ENCODE measurements at regions not wholly inside any gene's neighbourhood (a gene's known extent, or its start where the extent isn't known, plus 50 kb on each side); places are given as distances from the start of the nearest gene placed in this dataset.

DNA sequence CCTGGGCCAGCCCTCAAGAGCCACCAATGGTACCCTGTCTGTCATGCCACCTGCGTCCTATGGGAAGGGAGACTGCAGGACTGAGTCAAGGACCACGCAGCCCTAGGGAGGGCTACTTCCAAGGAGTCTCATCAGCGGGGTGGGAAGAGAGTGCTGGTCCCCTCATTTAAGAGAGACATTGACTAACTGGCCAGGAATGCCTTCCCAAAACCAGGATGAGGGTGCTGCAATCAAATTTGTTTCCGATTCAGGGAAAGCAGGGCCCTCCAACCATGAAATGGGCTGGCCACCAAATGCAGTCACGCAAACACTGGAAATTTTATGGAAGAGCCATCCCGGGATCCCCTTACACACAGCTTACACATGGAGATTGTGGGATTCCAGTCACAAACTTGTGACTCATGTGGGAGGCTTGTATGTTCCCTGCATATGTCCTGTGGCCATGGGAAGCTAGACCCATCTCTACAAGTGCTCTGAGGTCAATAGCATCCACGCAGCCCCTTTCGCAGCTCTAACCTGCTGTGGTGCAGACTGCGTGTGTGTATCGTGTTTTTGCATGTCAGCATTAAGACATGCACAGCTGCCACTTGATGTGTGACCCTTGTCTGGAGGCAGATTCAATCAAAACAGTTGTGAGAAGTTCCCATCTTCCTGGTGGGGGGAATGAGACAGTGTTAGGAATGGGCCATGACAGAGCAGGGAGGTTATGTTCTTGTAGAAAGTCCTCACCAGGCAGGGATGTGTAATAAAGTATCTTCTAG lies 53.0 kb upstream of the CST7 start:
- no peak for ATAC-seq
- TF ChIP-seq, protein P1, sequence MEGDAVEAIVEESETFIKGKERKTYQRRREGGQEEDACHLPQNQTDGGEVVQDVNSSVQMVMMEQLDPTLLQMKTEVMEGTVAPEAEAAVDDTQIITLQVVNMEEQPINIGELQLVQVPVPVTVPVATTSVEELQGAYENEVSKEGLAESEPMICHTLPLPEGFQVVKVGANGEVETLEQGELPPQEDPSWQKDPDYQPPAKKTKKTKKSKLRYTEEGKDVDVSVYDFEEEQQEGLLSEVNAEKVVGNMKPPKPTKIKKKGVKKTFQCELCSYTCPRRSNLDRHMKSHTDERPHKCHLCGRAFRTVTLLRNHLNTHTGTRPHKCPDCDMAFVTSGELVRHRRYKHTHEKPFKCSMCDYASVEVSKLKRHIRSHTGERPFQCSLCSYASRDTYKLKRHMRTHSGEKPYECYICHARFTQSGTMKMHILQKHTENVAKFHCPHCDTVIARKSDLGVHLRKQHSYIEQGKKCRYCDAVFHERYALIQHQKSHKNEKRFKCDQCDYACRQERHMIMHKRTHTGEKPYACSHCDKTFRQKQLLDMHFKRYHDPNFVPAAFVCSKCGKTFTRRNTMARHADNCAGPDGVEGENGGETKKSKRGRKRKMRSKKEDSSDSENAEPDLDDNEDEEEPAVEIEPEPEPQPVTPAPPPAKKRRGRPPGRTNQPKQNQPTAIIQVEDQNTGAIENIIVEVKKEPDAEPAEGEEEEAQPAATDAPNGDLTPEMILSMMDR (IDR thresholded peaks at IDR 0.05), result no peak
- no peaks in the 10 kb centered on the region for H3K9me3 ChIP-seq
- no peaks in the 10 kb centered on the region for H3K27me3 ChIP-seq (ENCODE audit: insufficient read depth in 3 of 3, low read length in 2 of 3)
- 81 to 82% (median 81%) methylated on average over 10 of the region's 10 CpGs for WGBS, 3 donors
- H3K27ac ChIP-seq, result no peak overlapping the region
- intact Hi-C loops (cut with DNase I), result no loop called here
- no peaks in the 10 kb centered on the region for H3K36me3 ChIP-seq (ENCODE audit: insufficient read depth in 1 of 2, low read depth in 1 of 2)
- no peak overlapping the region for H3K4me3 ChIP-seq
- DNase-seq, result no peak
- no peaks in the 10 kb centered on the region for H3K4me1 ChIP-seq

DNA sequence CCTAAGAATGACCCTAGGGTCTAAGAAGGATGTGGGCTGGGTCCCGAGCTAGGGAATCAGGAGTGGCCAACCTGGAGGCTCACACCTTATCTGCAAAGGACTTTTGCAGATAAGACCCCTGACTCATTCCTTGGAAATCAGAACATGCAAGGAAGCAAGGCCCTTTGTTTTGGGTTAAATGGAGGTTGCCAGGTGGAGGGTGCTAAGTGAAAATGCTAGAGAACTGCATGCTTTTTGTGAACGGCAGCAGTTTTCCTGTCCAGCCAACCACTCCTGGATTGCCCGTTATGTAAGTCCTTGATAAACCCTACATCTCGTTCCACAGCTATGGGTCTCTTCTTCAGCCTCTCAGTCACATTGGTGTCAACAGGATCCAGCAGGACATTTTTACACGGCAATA lies 52.1 kb upstream of the CST7 start:
- Histone ChIP-seq H3K4me1 (no peaks in the 10 kb centered on the region), H3K27me3 (ENCODE audit: insufficient read depth in 3 of 3, low read length in 2 of 3) (no peaks in the 10 kb centered on the region), H3K4me3 (no peak overlapping the region), H3K9me3 (no peaks in the 10 kb centered on the region), H3K36me3 (ENCODE audit: insufficient read depth in 1 of 2, low read depth in 1 of 2) (no peaks in the 10 kb centered on the region), H3K27ac (no peak overlapping the region)
- ATAC-seq, result no peak
- 59 to 77% (median 65%) methylated on average over 5 of the region's 5 CpGs for WGBS, 3 donors
- intact Hi-C loops (cut with DNase I), result no loop called here
- no peak for DNase-seq
- TF ChIP-seq, protein P1 (IDR thresholded peaks at IDR 0.05), result no peak

DNA sequence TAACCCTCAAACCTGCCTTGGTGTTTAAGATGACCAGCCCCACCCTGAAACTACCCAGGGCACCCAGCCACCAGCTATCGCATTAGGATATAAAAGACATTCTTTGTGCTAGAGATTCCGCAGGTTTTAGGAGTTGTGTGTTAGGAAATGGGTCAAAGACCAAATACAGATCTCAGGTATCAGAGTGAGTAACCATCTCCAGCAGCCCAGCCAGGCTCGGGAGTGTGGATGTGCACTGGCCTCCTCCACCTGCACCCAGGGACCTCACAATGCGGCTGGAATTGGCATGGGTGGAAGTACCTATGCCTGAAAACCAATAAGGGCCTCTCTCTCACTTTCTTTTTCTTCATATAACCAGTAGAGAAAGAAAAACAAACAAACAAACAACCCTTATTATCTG lies 51.1 kb upstream of the CST7 start:
- Histone ChIP-seq H3K27me3 (ENCODE audit: insufficient read depth in 3 of 3, low read length in 2 of 3) (no peaks in the 10 kb centered on the region), H3K9me3 (no peaks in the 10 kb centered on the region), H3K4me3 (no peak overlapping the region), H3K4me1 (no peaks in the 10 kb centered on the region), H3K27ac (no peak overlapping the region), H3K36me3 (ENCODE audit: insufficient read depth in 1 of 2, low read depth in 1 of 2) (no peaks in the 10 kb centered on the region)
- ATAC-seq, result no peak
- intact Hi-C loops (cut with DNase I), result no loop called here
- WGBS, 3 donors, result 76 to 86% (median 77%) methylated on average over 4 of the region's 4 CpGs
- TF ChIP-seq, protein P1 (IDR thresholded peaks at IDR 0.05), result no peak
- no peak for DNase-seq

DNA sequence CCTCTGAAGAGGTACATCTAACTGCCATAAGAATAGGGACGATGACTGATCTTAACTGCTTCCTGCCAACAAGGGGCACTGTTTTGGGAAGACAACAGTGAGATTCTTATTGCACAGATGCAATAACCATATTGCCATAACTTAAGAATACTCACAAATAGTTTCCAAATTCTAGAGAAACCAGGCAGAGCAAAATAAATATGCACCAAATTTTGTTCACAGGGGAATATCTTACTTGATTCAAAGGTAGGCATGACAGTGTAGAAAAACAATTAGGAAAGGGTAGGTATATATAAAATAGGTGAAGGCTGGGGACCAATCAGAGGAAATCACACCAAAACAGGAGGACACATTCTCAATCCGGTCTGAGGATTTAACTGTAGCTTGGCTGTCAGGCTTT lies 49.9 kb upstream of the CST7 start:
- Histone ChIP-seq H3K36me3 (ENCODE audit: insufficient read depth in 1 of 2, low read depth in 1 of 2) (no peaks in the 10 kb centered on the region), H3K9me3 (no peaks in the 10 kb centered on the region), H3K27ac (no peak overlapping the region), H3K4me1 (no peaks in the 10 kb centered on the region), H3K4me3 (no peak overlapping the region), H3K27me3 (ENCODE audit: insufficient read depth in 3 of 3, low read length in 2 of 3) (no peaks in the 10 kb centered on the region)
- ATAC-seq, result no peak
- WGBS, 3 donors, result 83 to 88% (median 86%) methylated on average over 2 of the region's 2 CpGs
- TF ChIP-seq, protein P1 (IDR thresholded peaks at IDR 0.05), result no peak
- intact Hi-C loops (cut with DNase I), result no loop called here
- DNase-seq, result no peak
